ENCODE measurements at regions not wholly inside any gene's neighbourhood (a gene's known extent, or its start where the extent isn't known, plus 50 kb on each side); places are given as distances from the start of the nearest gene placed in this dataset.
"Not testable (repeated sequence)": the region's sequence is repeated elsewhere in the genome, so short reads cannot be mapped to it uniquely, and the experiment has no call there.

DNA sequence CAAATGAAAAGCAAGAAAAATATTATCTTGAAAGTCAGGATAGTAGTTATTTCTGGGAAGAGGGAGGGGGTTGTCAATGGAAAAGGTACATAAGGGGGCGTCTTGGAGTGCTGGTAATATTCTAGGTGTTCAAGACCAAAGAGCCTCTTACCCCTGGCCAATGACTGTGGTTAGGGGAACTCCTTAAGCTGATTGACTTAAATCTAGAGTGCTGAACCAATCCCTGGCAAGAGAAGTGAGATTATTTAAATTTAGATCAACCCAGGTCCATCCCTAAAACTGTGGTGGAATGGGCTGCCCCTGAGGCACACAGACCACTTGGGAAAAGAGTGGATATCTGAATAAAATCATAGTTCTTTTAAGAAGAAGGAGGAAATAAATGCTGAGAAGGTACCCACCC is 174.1 kb downstream of the COPRS start:
- Mint-ChIP-seq H3K36me3 (no peaks in the 10 kb centered on the region), H3K27me3 (peaks cover 34% of the 10 kb centered on the region), H3K4me1 (peaks cover 8% of the 10 kb centered on the region), H3K27ac (no peak overlapping the region), H3K9me3 (no peaks in the 10 kb centered on the region), H3K4me3 (no peak overlapping the region)
- no peak for ATAC-seq

DNA sequence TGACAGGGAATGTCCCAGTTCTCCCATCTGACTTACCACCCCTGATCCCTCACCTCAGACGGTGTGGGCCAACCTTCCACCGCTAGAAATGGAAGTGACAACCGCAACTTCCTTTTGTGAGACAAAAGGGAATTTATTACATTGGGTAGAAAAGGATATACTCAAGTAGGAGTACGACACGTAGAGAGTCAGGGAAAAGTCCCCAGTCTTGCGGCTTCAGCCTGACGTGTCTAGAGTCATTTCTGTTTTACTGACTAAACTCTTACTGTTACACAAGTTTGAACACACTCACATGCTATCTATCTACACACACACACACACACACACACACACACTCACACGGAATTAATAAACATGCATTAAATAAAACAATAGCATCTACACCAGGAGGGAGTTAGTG is 178.9 kb downstream of the COPRS start:
- Mint-ChIP-seq H3K4me1 (peaks cover 10% of the 10 kb centered on the region), H3K4me3 (no peak overlapping the region), H3K27ac (peak overlapping the region; percentile 9), H3K36me3 (no peaks in the 10 kb centered on the region), H3K9me3 (no peaks in the 10 kb centered on the region), H3K27me3 (peaks cover 62% of the 10 kb centered on the region)
- ATAC-seq: peak; percentile 89

DNA sequence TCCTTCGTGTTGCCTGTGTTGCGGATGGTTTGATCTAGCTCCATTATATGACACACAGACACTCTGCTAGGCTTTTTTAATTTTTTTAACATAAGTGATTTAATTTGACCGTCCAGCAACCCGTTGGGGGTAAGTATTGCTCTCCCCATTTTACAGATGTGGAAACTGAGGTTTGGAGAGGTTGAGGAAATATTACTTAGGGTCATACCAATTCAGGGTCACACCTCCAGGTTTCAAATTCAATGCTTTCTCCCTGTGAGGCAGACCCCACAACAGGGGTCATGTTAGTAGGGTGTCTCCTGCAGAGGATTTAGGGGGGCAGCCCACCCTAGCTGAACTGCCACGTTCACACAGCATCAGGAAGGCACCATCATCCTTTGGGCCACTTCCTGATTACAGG is 179.4 kb downstream of the COPRS start:
- peaks cover 10% of the 10 kb centered on the region for H3K4me1 Mint-ChIP-seq
- peak overlapping the region; percentile 9 for H3K27ac Mint-ChIP-seq
- no peak overlapping the region for H3K4me3 Mint-ChIP-seq
- ATAC-seq: no peak
- H3K27me3 Mint-ChIP-seq: peaks cover 67% of the 10 kb centered on the region
- H3K36me3 Mint-ChIP-seq: no peaks in the 10 kb centered on the region
- H3K9me3 Mint-ChIP-seq: no peaks in the 10 kb centered on the region

DNA sequence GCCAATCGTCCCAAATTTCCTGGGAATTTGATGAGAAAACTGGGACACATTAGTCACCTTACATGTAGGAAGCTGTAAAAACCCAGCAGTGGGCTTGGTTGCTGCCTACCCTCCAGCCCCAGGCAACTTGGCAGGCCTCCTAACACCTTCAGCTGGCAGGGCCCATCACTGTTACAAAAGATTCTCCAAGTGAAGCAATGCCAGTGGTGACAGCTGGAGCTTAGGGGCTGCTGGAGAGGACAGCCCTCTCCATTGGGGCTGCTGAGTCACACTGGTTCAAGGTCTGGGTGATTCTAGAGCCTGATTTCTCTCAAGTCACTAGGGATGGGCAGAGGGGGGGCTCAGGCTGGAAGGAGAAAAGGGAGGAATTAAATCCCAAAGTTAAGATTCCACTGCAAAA is 180.6 kb downstream of the COPRS start:
- H3K27ac Mint-ChIP-seq: no peak overlapping the region
- no peak for ATAC-seq
- no peaks in the 10 kb centered on the region for H3K36me3 Mint-ChIP-seq
- H3K4me3 Mint-ChIP-seq: no peak overlapping the region
- peaks cover 73% of the 10 kb centered on the region for H3K27me3 Mint-ChIP-seq
- no peaks in the 10 kb centered on the region for H3K9me3 Mint-ChIP-seq
- H3K4me1 Mint-ChIP-seq: peaks cover 10% of the 10 kb centered on the region

DNA sequence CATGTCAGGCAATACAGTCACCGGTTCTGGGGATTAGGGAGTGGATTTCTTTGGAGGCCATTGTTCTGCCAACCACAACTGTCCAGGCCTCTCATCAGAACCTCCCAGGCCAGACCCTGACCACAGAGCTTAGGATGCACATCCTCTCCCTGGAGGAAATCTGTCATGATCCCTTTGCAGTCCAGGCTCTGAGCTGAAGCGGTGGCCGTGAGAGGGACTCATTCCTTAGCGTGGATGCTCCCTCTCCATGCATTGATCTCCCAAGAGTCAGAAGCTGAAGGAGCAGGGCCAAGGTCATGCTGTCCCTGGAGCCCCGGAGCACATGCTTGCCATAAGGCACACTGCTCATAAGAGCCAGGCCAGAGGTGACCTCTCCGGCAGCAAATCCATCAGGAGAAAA is 181.4 kb downstream of the COPRS start:
- no peak for ATAC-seq
- Mint-ChIP-seq H3K9me3 (no peaks in the 10 kb centered on the region), H3K4me3 (no peak overlapping the region), H3K4me1 (peaks cover 10% of the 10 kb centered on the region), H3K36me3 (no peaks in the 10 kb centered on the region), H3K27ac (no peak overlapping the region), H3K27me3 (peaks cover 73% of the 10 kb centered on the region)

DNA sequence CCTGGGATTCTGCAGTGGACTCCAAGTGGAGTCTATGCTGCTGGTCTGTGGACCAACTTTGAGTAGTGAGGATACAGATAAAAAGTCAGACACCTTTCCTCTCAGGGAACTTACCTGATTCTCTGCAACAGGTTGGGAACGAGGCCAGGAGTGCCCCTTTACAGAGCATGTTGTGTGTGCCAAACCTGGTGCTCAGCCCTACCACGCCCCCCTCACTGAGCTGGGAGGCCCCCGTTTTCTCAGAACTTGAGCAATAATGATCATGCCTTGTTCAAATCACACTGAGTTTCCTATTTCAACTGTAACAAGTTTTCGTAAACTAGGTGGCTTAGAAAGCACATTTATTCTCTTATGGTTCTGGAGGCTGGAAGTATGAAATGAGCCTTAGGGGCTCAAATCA is 182.0 kb downstream of the COPRS start:
- Mint-ChIP-seq H3K36me3 (no peaks in the 10 kb centered on the region), H3K4me1 (peaks cover 10% of the 10 kb centered on the region), H3K27me3 (peaks cover 73% of the 10 kb centered on the region), H3K4me3 (no peak overlapping the region), H3K9me3 (no peaks in the 10 kb centered on the region), H3K27ac (no peak overlapping the region)
- no peak for ATAC-seq

DNA sequence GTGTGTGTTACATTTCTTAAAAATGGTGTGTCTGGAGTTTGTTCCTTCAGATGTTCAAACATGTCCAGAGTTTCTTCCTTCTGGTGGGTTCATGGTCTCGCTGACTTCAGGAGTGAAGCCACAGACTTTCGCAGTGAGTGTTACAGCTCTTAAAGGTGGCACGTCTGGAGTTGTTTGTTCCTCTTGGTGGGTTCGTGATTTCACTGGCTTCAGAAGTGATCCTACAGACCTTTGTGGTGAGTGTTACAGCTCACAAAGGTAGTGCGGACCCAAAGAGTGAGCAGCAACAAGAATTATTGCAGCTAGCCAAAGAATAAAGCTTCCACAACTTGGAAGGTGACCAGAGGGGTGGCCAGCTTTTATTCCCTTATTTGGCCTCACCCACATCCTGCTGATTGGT is 183.7 kb downstream of the COPRS start:
- peaks cover 67% of the 10 kb centered on the region for H3K27me3 Mint-ChIP-seq
- not testable (repeated sequence) for ATAC-seq, H3K9me3 Mint-ChIP-seq

DNA sequence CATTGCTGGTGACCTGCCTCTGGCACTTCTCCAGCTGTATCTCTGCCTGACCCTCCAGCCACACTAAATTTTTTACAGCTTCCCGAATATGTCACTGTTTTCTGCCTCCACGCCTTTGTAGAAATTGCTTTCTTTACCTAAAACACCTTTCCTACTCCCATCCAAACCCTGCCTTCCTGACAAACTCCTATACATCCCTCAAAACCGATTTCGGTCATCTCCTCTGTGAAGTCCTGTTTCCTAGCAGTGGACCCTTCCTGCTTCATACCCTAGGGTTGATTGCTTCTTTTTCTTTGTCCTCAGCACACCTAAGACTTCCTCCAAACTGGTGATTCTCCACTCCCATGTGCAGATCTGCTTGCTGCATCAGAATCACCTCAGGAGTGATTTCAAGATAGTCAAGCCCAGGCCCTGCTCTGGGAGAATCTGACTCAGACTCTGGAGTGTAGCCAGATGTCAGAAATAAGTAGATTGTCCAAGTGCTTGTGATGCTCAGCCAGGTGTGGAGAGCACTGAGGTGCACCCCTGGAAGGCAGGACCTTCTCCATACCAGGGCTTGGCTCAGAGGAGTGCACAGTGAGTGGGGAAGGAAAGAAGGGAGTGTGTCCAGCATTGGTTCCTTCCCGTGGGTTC is 184.2 kb downstream of the COPRS start:
- no peak overlapping the region for H3K27ac Mint-ChIP-seq
- H3K4me3 Mint-ChIP-seq: no peak overlapping the region
- peaks cover 61% of the 10 kb centered on the region for H3K27me3 Mint-ChIP-seq
- H3K36me3 Mint-ChIP-seq: no peaks in the 10 kb centered on the region
- no peaks in the 10 kb centered on the region for H3K9me3 Mint-ChIP-seq
- no peak for ATAC-seq
- peaks cover 1% of the 10 kb centered on the region for H3K4me1 Mint-ChIP-seq

More for the DNA sequence above, 183.7 kb downstream of the COPRS start:
- H3K27ac Mint-ChIP-seq, H3K36me3 Mint-ChIP-seq, H3K4me1 Mint-ChIP-seq, H3K4me3 Mint-ChIP-seq: not testable (repeated sequence)

DNA sequence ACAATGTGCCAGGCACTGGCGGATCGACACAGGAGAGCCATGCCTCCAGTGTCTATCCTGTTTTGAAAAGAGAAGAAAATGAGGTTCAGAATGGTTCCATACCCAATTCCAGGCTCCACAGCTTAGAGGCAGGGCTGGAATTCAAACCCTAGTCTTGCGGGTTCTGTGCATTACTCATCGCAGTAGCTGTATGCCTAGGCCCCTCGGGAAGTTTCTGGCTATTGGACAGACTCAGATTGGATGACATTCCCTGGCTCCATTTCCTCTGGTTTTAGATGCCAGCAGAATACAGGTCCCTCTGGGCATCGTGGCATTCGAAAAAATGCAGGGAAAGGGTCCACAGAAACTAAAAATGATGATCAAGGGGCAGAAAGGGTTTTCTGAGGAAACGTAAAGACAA is 184.7 kb downstream of the COPRS start:
- H3K36me3 Mint-ChIP-seq: no peaks in the 10 kb centered on the region
- ATAC-seq: no peak

DNA sequence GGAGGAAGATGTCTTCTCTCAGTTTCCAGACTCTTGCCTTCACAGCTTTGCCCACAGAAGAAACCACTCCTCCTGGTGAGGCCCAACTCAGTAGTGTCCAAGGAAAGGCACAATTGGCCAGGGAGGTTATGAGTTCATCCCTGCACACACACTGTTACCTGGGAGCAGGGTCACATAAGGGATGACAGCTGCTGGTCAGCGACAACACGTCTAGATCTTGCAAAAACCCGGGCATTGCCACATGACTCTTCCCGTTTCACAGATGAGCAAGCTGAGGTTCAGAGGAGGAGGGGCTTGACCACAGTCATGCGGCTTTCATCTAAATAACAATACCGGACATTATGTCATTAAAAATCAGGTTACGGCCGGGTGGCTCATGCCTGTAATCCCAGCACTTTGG is 186.0 kb downstream of the COPRS start:
- Mint-ChIP-seq H3K4me1 (no peaks in the 10 kb centered on the region), H3K27ac (no peak overlapping the region), H3K9me3 (peaks cover 2% of the 10 kb centered on the region), H3K36me3 (no peaks in the 10 kb centered on the region), H3K27me3 (peaks cover 46% of the 10 kb centered on the region), H3K4me3 (no peak overlapping the region)
- no peak for ATAC-seq

More for the DNA sequence above, 184.7 kb downstream of the COPRS start:
- Mint-ChIP-seq H3K27me3 (peaks cover 56% of the 10 kb centered on the region), H3K4me1 (no peaks in the 10 kb centered on the region), H3K9me3 (peaks cover 2% of the 10 kb centered on the region), H3K4me3 (no peak overlapping the region), H3K27ac (no peak overlapping the region)

DNA sequence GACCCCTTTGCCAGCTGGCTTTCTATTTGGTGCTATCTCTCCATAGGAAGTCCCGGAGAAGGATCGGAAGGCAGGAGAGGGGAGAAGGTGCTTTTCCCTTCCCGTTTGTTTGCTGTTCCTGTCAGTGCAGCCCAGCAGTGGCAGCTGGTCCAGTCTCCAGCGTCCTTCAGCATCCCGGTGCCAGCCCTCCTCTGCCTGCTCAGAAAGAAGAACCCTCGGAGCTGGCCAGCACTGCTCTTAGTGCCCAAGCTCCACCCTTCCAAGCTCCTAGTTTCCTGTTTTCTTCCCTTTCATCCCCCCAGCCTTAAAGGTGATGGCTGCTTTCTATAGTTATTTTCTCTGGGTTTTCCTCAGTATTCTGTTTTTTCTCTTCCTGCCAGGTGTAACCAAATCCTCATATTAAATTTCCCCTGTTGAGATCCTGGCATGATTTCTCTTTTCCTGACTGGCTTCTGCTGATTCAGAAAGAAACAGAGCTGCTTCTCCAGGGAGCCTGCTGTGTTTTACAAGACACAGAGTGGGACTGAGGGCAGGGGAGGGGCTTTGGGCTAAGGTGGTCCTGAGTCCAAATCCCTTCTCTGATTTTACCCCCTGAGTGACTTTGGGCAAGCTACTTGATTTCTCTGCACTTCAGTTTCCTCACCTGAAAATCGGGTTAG is 186.8 kb downstream of the COPRS start:
- peaks cover 38% of the 10 kb centered on the region for H3K27me3 Mint-ChIP-seq
- H3K9me3 Mint-ChIP-seq: peaks cover 2% of the 10 kb centered on the region
- no peak overlapping the region for H3K27ac Mint-ChIP-seq
- H3K4me3 Mint-ChIP-seq: no peak overlapping the region
- no peaks in the 10 kb centered on the region for H3K36me3 Mint-ChIP-seq
- H3K4me1 Mint-ChIP-seq: no peaks in the 10 kb centered on the region
- ATAC-seq: no peak

DNA sequence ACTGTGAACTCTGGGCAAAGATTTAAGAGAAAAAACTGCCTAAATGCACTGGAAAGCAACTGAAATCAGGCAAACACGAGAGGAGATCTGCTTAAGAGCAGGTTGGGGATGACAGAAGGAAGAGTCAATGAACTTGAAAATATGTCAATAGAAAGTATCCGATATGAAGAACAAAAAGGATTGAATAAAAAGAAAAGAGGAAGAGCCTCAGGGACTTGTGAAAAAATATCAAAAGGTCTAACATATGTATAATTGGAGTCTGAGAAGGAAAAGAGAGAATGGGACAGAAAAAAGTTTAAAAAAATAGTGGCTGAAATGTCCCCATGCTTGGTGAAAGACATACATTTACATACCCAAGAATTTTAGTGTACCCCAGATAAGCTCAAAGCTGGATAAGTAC is 195.5 kb downstream of the COPRS start:
- ATAC-seq: no peak

DNA sequence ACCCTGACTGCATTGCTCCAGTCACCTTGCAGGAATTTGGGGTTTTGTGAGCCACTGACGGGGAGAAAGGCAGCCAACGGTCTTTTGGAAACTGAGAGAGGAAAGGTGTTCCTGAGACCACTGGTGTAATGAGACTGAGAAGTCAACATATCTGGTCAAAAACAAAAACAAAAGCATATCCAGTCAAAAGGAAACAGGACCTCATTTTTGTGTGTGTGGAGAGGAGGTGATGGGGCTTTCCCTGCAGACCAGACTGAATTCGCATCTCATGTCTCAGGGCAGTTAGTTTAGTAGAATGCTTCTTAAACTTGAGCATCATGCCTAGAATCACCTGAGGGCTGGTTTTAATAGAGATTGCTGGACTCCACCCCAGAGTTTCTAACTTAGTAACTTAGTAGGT is 198.4 kb downstream of the COPRS start:
- Mint-ChIP-seq H3K27me3 (peaks cover 33% of the 10 kb centered on the region), H3K9me3 (peaks cover 15% of the 10 kb centered on the region), H3K4me3 (no peak overlapping the region), H3K36me3 (peaks cover 5% of the 10 kb centered on the region), H3K27ac (no peak overlapping the region), H3K4me1 (no peaks in the 10 kb centered on the region)
- no peak for ATAC-seq

More for the DNA sequence above, 195.5 kb downstream of the COPRS start:
- Mint-ChIP-seq H3K36me3 (peaks cover 5% of the 10 kb centered on the region), H3K4me3 (no peak overlapping the region), H3K9me3 (peaks cover 17% of the 10 kb centered on the region), H3K4me1 (no peaks in the 10 kb centered on the region), H3K27ac (no peak overlapping the region), H3K27me3 (peaks cover 17% of the 10 kb centered on the region)

DNA sequence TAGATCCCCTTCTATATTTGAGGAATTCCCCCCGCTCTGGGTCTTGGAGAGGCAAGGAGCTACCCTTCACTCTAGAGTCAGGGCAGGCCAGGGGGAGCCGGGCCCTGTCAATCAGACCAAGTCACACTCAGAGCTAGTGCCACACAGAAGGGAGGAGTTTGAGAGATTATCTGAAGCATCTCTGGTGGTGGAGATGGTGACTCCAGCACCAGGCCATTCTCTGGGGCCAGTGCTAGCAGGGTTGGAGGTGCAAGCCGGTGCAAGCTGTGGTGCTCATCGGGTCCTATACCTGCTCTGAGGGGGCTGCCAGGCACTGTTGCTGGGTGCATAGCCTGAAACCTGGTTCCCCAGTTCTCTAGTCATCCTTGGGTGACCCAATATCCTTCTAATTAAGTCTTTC is 201.2 kb downstream of the COPRS start:
- Mint-ChIP-seq H3K27ac (no peak overlapping the region), H3K27me3 (peaks cover 52% of the 10 kb centered on the region), H3K36me3 (no peaks in the 10 kb centered on the region), H3K4me3 (no peak overlapping the region), H3K9me3 (peaks cover 4% of the 10 kb centered on the region), H3K4me1 (no peaks in the 10 kb centered on the region)
- no peak for ATAC-seq

DNA sequence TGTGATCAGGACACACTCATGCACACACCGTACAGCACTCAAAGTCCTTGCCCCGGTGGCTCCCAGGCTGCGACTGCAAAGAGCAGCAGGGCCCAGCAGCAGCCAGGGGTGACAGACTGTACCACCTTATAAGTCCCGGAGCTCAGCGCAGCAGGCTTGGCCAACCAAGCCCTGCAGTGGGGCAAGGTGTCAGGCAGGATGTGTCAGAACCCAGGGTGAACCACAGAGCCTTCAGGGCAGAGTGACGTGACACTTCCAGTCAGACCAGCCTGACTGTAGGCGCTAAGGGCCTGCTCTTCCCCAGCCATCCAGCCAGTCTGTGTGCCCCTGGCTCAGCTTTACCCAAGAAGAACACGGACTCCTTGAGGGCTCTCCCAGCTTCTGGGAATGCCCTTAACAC is 204.1 kb downstream of the COPRS start:
- peaks cover 60% of the 10 kb centered on the region for H3K27me3 Mint-ChIP-seq
- H3K36me3 Mint-ChIP-seq: no peaks in the 10 kb centered on the region
- no peak overlapping the region for H3K4me3 Mint-ChIP-seq
- no peaks in the 10 kb centered on the region for H3K4me1 Mint-ChIP-seq
- H3K27ac Mint-ChIP-seq: no peak overlapping the region
- H3K9me3 Mint-ChIP-seq: no peaks in the 10 kb centered on the region
- ATAC-seq: peak; percentile 75

DNA sequence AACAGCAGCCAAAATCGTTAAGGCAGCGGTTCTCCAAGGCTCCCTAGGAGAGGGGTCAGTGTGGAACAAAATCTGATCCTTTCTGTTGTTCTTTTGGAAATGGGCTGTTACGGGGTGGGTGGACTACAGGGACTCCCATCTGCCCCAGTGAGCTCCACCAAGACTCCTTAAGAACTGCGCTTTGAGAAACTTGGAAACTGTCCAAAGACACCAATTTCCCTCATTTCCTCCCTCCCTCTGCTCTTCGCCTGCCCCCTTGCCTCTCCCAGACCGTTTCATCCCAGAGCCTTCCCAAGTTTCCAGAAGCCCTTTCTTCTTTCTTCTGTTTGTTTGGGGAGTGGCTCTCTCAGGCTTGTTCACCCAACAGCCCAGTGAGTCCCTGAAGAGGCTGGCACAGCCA is 205.4 kb downstream of the COPRS start:
- no peak overlapping the region for H3K4me3 Mint-ChIP-seq
- H3K9me3 Mint-ChIP-seq: no peaks in the 10 kb centered on the region
- H3K36me3 Mint-ChIP-seq: no peaks in the 10 kb centered on the region
- H3K27ac Mint-ChIP-seq: no peak overlapping the region
- ATAC-seq: no peak
- H3K4me1 Mint-ChIP-seq: no peaks in the 10 kb centered on the region
- H3K27me3 Mint-ChIP-seq: peaks cover 51% of the 10 kb centered on the region

Data from stimulated activated memory B cell treated with anti-CD40 and anti-IgM and Interleukin-4, amounts not matched to agents 10 μg/mL and 1 μg/mL and 100 μg/mL, for 72 hours (primary cell).